ENCODE measurements at regions not wholly inside any gene's neighbourhood (a gene's known extent, or its start where the extent isn't known, plus 50 kb on each side); places are given as distances from the start of the nearest gene placed in this dataset.
"Not testable (repeated sequence)": the region's sequence is repeated elsewhere in the genome, so short reads cannot be mapped to it uniquely, and the experiment has no call there.

GRCh38 chr10:125265579-125265955, 105.2 kb upstream of the CTBP2 start:
- no peak for DNase-seq

DNA sequence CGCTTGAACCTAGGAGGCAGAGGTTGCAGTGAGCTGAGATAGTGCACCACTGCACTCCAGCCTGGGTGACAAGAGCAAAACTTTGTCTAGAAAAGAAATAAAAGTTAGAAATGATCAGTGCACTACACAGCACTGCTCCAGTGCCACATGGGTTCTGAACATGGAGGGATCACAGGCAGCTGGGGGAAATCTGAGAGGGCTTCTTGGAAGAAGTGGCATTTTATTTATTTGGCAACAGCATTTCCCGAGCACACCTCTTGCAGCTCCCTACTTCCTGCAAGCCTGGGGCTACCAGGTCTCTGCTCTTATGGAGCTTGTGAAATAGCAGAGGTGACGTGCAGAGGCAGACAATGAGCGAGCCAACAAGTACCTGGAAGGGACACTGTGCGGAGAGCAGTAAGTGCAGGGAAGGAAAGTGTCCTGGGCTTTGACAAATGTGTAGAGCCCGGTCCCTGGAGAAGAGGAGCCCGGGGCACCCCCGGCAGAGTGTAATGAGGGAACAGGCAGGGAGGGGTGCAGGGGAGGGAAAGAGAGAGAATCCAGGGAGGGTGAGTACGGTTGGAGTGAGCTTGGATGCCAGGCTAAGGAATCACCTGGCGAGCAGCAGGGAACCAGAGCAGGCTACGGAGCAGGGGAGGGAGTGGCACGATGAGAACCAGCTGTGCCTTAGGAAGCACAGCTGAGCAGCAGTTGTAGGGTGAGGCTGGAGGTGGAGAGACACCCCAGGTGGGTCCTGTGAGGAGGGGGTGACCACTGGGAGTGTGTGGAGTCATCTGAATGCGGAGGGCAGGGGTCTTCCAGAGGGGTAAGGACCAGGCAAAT, 104.6 kb upstream of the CTBP2 start:
- no peak for DNase-seq

- DNase-seq = no peak
Measured at GRCh38 chr10:125264091-125264490, 103.7 kb upstream of the CTBP2 start.

- DNase-seq = no peak
Measured at GRCh38 chr10:125263551-125263950, 103.2 kb upstream of the CTBP2 start.

GRCh38 chr10:125262920-125263319, 102.6 kb upstream of the CTBP2 start:
- no peak for DNase-seq

GRCh38 chr10:125262409-125262808, 102.0 kb upstream of the CTBP2 start:
- DNase-seq = no peak

- DNase-seq = no peak
Measured at GRCh38 chr10:125261491-125262186, 101.3 kb upstream of the CTBP2 start.

GRCh38 chr10:125260260-125260659, 99.9 kb upstream of the CTBP2 start:
- no peak for DNase-seq

DNA sequence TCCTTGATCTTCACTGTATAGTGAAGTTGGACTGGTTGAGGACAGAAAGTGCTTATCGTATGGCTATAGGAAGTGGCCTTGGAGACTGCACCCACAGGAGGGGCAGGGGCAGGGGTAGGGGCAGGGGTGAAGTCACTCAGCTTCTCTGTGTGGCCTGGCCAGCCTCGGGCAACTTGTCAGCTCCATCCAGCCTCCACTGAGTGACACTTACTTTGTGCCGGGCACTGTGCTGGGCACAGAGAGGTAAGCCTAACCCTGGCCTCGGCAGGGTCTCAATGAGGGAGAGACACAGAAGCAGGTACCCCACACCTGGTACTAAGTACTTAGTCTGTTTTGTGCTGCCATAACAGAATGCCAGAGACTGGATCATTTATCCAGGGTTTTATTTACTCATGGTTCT, 99.3 kb upstream of the CTBP2 start:
- no peak for DNase-seq

GRCh38 chr10:125258676-125259075, 98.3 kb upstream of the CTBP2 start:
- no peak for DNase-seq

- no peak for DNase-seq
Measured at GRCh38 chr10:125257521-125258108, 97.3 kb upstream of the CTBP2 start.

DNA sequence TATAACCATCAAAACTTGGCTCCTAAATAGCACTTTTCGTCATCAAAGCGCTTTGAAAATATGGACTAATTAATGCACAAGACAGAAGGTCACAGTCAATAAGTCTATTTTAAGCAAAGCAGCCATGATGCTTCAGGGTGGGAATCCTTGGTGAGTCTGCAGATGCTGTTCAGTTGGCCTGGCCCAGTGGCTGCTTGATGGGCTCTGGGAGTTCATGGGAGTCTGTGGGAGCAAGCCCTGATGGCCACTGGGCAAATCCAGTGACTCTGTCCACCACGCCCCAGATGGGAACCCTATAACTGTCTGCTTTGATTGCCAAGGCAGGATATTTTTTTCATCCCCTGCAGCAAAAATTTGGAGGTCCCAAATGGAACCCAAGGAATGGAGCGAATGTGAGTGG, 95.7 kb upstream of the CTBP2 start:
- DNase-seq = no peak

DNA sequence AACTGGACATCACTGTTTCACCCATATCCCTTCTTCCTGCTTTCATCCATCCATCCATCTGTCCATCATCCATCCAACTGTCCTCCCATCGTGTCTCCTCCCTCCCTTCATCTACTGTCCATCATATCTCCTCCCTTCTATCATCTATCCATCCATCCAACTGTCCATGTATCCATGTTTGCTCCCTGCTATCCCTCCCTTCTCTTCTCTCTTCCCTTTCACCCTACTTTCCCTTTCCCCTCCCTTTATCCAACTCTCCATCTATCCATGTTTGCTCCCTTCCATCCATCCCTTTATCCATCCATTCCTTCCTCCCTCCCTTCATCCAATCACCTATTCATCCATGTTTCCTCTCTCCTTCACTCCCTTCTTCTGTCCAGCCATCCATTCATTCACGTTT, 92.6 kb upstream of the CTBP2 start:
- DNase-seq = no peak

GRCh38 chr10:125250834-125251233, 90.5 kb upstream of the CTBP2 start:
- not testable (repeated sequence) for DNase-seq

DNA sequence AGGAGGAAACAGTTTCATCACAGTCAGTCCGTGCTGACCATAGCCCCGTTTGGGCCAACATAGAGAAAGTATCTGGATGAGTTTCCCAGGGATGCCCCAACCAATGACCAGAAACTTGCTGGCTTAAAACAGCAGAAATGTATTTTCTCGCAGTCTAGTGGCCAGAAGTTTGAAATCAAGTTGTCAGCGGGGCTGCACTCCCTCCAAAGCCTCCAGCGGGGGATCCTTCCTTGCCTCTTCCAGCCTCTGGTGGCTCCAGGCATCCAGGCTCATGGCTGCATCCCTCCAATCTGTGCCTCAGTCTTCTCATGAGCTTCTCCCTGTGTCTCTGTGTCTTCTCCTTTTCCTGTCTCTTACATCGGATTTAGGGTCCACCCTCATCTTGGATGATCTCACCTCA, 89.6 kb upstream of the CTBP2 start:
- DNase-seq = no peak

DNA sequence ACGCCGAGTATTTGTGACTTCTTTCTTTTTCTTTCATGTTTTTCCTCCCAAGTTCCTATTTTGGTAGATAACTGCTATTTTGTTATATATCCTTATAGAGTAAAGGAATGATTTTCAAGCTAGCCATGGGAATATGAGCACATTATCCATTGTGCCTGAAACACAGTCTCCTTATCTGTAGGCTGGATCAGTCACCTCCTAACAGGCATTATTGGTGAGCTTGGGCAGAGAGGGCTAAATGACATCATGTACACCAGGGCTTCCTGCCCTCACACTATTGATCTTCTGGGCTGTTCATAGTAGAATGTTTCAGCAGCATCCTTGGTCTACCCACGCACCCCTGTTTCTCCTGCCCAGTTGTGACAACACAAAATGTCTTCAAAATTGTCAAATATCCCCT, 88.1 kb upstream of the CTBP2 start:
- DNase-seq = no peak

- DNase-seq = no peak
Measured at GRCh38 chr10:125247576-125247975, 87.2 kb upstream of the CTBP2 start.

- no peak for DNase-seq
Measured at GRCh38 chr10:125243532-125244253, 83.3 kb upstream of the CTBP2 start.

DNA sequence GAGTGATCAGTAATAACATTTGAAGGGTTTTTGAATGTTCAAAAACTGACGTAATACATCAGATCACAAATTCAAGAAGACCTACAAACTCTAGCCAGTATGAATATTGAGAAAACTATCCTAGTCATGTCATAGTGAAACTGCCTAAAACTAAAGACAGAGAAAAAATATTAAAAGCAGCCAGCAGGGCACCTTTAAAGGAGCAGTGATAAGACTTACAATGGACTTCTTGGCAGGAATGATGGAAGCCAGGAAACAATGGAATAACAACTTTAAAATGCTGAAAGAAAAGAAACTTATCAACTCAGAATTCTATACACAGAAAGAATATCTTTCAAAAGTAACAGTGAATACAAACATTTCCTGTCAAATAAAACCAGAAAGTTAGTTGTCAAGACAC, 78.3 kb upstream of the CTBP2 start:
- DNase-seq = no peak

DNA sequence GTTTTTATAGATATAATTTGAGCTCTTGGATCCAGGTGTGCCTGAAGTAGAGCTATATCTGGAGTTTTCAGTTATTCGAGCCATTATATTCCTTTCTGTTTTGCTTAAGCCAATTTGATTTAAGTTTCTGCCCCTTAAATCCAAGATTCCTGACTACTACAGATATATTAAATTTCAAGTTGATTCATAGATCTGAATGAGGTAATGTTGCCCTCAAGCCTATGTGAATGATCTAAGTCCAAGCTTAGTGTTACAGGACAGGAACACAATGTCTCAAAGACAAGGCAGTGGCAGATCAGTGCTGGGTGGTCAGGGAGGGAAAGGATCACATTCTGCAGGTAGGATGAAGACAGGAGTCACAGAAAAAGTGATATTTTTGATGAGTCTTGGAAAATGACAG, 75.7 kb upstream of the CTBP2 start:
- DNase-seq = no peak

DNA sequence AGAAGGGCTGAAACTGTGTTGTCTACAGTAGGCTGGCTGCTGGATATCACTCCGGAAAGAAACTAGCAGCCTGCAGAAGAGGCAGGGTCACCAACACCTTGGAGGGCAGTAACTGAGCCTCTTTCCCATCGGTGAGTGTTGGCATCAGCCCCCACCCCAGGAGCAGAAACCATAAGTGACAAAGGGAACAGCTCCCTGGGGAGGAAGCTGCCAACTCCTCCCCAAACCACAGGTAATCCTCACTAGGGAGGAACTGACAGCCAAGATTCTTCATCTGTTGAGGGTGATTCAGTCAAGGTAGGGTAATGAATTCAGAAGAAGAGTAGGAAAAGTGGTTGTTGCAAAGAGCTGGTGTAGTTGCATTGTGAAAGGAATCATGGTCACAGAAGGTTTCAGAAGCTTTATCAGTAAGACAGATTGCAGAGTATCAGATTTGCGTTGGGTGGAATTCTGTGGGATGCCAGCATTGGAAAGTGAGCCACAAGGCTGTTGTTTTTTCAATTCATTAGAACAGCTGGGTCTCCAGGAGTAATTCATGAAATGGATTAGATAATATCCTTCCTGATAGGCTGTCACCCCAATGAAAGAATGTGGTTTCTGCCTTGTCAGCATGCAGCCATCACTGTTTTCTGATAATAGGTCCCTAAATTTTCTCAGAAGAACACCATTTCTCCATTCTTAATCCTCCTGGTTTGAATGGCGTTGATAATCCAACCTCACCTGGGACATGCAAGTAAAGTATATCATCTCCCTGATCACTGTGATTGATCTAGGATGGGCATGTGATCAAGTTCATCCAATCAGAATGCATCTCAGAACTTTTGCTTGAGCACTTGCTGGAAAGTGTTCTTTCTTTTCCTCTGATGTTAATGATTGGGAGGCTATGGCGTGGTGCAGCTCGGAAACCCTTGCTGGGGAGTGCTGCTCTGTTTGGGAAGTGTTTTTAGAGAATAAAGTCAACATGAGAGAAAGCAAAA, 75.0 kb upstream of the CTBP2 start:
- DNase-seq = no peak

- DNase-seq = not testable (repeated sequence)
Measured at GRCh38 chr10:125234576-125234975, 74.2 kb upstream of the CTBP2 start.
